Colon (tissue), 2 donors: ENCODE measurements at regions not wholly inside any gene's neighbourhood (a gene's known extent, or its start where the extent isn't known, plus 50 kb on each side); places are given as distances from the start of the nearest gene placed in this dataset.

Source experiments
- FAIRE-seq: peaks from 2 replicates; lab custom pipeline; 2012; peaks lifted over from hg19 to GRCh38; lab: Jason Lieb, UNC
- donor health status: control.
- donor health status: control.

DNA sequence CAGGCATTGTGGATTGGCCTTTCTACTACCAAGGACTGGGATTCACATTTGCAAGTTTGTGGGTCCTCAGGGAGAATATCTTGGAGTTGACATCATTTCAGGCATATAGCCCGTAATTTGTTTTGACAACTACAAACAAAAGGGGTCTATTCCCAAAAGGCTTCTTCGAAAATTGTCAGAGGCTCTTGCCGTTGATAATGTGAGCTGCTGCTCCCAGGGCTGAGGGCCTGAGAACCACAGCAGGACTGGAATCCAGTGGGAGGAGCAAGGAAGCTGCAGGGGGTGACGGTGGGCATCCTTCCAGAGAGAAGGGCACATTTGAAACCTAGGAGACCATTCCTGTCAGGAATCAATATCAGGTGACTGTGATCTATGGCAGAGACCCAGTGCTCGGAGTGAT, 761.6 kb upstream of the RBFOX1 start:
- FAIRE-seq: no peak

DNA sequence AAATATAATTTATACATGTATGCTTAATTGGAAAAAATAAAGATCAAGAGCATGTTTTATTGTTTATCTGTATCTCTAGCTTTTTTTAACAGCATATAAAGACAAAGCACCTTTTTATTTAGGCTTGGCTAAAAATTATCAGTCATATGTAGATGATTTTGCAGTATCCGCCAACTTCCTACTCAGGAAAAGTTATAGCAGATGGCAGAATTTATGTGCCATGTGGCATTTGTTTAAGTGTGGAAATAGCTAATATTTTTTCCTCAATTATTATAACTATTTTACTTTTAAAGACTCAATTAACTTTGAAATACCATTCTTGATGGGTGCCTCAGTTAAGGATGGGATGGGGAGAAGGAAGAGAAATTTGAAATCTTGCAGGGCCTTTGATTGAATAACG, 762.1 kb upstream of the RBFOX1 start:
- no peak for FAIRE-seq

DNA sequence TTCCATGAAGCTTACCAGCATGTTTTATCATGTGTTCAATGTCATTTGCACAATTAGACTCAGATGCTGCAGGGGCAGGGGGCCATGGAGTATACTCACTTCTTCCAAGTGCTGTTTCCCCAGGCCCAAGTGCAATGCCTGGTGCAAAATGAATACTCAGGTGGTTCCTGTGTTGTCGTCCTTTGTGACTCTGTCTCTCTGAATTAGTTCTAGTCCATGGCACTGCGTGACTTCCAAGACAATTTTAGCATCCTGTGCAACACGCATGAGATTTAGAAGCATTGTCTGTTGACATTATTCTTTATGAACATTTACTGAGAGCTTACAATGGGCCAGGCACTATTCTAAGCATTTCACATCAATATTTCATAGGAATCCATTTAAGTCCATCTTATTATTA, 769.7 kb upstream of the RBFOX1 start:
- no peak for FAIRE-seq

DNA sequence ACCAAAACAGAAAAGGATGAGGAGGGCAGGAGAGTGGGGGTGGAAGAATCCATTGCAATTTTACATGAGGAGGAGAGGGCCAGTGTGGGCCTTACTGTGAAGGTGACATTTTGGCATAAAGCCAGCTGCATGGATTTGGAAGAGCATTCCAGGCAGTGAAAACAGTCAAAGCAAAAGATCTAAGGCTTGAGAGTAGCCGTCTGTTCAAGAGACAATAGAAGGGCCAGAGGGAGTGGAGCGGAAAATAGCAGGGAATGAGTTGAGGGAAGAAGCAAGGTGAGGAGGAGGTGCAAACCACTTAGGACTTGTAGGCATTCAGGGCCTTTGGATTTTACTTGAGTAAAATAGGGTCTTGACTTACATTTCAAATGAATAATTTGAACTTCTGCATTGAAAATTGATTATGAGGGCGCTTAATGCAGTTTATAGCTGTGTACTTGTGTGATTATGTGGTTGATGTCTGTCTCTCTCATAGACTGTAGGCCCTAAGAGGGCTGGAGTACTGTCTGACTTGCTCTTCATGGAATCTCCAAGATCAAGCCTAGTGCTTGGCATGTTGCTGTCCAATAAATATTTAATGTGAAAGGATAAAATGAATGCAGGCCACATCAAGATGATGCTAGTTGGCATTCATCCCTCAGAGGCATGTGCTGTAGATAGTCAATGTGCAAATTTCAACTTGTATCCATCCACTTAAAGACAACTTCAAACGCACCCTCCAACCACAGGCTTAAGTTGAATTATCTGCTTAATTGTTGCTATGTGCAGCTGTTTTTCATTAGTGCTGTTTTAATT, 772.1 kb upstream of the RBFOX1 start:
- FAIRE-seq: no peak

DNA sequence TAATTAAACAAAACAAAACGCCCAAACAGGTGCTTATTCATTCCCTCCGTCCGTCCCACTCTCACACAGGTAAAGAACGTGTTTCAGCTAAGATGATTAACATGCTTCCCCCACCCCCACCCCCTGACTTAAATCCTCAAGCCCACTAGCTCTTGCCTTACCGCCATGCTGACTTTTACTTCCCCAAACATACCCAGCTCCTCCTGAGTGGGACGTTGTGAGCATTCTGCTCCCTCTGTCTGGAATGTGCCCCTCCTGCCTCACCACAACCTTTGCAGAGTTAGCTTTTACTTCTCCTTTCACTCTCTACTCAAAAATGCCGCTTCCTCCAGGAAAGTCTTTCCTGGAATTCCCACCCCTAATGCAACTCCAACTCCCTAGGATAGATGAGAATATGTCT, 774.0 kb upstream of the RBFOX1 start:
- no peak for FAIRE-seq

DNA sequence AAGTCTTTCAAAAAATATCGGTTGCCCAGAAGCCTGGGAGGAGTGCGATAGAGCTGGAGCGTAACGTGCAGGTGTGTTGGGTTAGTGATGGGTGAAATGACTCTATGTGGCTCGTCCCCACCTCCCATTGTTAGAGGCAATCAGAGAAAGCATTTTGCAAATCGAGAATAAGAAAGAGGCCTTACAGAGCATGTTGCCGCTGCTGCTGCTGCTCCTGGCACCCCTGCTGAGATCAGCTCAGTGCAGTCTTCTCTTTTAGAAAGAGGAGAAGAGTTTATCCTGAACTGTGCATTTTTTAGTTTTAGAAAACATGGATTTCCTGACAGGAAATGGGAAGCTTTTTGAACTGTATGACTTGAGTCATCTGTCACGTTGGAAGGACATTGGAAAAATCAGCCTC, 774.5 kb upstream of the RBFOX1 start:
- FAIRE-seq: no peak

DNA sequence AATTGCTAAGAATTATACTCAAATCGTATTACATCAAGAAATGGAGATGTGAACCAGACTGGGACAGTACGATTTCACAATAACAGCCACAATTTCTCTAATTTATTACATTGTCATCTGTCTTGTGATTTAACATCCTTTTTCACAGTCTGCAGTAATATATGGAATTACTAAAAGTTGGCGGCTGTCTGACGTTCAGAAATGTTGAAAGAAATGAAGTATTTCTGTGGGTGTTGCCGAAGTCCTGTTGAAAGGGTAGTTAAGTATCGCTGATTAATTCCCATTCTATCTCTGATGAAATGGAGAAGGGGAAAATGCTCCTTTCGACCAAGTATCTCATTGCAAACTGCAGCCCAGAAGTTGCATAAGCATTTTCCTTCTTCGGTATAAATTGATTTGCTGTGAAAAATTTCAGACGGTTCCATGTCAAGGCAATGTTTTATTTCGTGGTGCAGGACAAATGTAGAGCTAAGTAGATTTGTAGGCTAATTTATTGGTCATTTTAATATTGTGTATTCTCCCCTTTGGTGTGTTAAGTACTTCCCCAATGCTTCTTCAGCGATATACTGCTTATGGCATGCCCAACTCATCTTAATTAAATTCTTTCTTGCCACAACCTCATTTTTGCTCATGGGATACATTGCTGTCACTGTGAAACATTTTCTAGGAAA, 775.2 kb upstream of the RBFOX1 start:
- no peak for FAIRE-seq

DNA sequence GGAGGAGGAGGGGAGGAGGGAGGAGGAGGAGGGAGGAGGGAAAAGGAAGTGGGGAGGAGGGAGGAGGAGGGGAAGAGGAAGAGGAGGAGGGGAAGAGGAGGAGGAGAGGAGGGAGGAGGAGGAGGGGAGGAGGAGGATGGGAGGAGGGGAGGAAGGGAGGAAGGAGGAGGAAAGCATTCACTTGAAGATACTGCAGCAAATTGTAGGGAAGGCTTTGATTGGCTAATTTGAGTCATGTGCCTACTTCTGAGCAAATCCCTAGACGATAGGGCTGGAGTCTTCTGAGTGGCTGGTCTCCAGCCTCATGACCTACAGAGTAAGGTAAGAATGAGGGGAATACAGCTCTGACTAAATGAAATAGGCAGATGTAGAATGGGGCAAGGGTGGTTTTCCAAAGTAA, 783.2 kb upstream of the RBFOX1 start:
- no peak for FAIRE-seq

DNA sequence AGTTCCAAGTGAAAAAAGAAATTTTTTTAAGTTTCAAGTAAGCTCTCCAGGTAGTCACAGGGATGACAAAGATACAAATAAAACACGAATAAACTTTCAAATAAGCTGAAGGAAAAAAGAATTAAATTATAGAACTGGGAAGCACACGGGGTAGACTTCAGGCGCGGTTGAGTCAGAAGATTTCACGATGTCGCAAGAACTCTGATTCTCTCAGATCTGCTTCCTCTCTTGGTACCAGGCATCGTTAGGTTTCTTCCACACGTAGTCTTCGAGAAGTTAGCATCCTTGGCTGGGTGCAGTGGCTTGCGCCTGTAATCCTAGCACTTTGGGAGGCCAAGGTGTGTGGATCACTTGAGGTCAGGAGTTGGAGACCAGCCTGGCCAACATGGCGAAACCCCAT, 784.1 kb upstream of the RBFOX1 start:
- FAIRE-seq: no peak

DNA sequence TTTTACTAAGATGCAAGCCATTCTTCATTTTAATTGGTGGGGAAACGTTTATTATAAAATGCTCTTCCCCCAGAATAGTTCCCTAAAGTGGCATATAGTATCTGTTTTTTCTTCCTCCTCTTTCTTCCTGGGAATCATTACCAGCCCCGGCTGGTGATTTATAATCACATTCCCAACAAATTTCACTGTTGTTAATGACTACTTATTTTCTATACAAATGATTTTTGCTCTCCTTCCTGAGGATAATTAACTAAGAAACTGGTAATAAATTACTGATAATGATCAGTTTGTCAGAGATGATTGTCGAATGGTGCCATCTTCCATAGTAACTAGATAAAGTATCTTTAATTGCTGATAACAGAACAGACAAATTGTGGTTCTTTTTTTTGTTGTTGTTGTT, 785.5 kb upstream of the RBFOX1 start:
- no peak for FAIRE-seq

DNA sequence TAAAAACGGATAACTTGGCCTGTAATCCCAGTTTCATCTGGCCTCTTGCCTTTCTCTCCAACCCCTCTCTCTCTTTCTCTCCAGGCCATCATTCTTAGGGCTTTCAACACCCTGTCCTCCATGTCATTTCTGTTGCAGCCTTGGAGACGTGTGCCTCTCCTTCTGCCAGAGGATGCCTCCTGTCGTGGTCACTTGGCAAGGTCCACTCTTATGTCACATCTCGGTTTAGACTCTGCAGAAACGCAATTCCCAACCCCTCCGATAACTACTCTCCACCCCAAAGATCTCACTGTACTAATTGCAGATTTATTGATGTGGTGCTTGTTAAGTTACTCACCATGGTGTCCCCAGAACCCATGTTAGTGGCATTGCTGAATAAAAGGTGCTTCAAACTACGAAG, 787.3 kb upstream of the RBFOX1 start:
- no peak for FAIRE-seq

DNA sequence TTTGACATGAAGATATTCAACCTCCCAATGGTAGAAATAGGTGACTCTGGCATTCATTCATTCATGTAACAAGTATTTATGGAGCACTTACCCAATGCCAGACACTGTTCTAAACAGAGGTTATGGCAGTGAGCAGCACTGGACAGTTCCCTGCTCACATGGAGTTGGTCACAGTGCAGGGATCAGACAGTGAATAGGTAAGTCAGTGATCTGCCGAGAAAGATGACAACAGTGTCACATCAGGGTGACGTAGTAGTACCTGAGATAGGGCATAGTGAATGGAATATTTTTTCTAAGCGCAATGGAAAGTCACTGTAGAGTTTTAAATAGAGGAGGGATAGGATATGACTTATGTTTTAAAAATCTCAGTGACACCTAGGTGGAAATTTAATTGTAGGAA, 791.4 kb upstream of the RBFOX1 start:
- no peak for FAIRE-seq

DNA sequence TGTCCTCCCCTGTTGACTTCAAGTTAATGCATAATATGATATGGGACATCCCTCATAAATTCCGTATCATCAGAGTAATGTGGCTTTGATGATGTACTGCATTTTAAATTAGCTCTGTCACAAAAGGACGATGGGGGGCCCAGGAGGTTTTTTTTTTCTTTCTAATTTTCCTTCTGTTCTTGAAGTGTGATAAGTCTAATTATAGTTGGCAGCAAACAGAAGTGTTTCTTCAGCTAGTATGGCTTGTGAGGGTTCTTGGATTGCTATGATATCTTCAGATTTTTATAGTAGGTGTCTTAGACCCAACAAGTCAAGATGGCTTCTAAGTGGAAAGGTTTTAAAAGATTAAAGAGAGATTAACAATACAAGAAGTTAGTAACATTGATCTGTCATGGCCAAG, 796.2 kb upstream of the RBFOX1 start:
- no peak for FAIRE-seq

DNA sequence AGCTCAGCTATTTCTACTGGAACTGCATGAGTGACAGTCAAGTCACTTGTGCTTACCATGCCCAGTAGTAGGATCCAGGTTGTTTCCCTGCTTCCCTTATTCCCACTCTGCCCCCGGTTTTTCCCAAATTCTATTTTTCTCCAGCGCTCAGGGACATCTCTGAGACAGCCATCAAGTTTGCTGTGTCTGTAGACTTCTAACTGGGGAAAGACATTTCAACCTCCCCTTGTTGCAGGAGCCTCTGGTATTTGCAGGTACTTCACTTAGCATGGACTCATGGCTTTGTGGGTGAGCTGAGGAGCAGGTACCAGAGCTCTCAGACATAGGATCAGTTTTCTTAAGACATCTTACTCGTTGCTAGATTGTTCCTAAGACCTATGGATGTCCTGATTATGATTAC, 801.6 kb upstream of the RBFOX1 start:
- no peak for FAIRE-seq

DNA sequence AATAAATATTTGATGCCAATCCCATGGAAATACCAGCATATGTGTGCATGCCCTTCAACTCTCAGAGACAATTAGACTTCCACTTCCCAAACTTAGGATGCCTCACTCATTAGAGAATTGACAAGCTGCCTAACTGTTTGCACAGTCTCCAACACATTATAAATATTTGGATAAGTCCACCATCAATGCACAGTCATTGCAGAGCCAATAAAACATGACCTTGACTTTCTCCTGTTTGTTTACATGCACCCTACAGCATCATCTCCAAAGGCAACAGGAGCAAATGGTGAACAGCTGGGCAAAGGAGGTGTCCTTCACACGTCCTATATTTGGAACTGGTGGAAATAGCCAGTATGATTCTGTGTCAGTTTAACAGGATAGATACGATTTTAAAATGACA, 804.4 kb upstream of the RBFOX1 start:
- no peak for FAIRE-seq

DNA sequence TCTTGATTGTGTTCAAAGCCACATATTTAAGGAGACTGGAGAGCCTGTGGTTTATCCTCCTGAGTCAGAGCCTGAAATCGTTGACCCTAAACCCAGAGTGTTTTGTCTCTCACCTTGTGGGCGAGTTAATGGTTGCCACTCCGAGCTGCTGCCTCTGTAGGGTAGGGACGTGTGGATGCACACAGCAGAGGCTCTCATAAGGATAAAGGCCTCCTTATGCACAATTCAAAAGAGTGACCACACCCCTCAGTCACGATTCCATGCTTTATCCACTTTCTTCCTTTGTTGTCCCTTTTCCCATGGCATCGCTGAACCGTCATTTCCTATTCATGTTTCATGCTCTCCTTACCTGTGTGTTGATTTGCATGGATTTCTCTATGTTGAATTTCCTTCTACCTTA, 805.0 kb upstream of the RBFOX1 start:
- no peak for FAIRE-seq

DNA sequence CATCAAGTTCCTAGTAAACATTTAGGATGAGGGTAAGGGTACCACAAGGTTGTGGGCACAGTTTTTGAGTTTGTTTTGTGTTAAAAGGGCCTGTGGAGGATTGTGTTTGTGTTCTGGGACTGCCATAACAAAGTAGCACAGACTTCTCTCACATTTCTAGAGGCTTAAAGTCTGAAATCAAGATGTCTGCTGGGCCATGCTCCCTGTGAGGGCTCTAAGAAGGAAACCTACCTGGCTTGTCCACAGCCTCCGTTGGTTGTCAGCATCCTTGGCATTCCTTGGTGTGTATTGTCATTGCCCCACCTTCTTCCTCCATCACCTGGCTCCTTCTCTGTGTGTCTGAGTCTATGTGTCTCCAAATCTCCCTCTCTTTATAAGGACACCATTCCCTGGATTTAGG, 808.1 kb upstream of the RBFOX1 start:
- no peak for FAIRE-seq

DNA sequence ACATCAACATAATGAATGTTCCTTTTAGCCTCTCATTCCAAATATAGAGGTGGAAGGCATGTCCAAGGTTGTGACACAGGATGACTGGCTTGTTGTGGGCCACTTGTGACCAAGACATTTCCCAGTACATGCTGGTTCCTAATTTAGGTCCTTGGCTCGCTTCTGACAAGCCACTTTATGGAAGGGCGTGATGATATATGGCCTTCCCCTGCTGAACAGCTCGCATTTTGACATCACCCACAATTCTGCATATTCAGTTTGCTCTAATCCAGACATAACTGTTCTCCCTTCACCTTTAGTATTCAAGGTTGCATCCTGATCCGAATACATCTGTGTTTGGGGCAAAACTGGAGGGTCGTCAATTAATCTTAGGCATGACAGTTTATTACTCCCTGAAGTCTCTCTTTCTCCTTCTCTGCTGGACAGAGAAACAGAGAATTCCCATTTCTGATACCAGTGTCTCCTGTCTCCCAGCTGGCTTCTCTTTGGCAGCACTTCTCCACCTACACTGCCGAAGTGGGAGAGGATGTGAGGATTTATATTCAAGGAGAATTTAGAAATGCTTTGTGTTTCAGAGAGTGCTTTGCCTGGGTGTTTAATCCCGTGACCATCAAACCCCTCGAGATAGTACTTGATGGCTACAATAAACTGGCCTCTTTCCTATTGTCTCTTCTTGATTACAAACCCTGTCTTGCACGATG, 815.5 kb upstream of the RBFOX1 start:
- FAIRE-seq: no peak

DNA sequence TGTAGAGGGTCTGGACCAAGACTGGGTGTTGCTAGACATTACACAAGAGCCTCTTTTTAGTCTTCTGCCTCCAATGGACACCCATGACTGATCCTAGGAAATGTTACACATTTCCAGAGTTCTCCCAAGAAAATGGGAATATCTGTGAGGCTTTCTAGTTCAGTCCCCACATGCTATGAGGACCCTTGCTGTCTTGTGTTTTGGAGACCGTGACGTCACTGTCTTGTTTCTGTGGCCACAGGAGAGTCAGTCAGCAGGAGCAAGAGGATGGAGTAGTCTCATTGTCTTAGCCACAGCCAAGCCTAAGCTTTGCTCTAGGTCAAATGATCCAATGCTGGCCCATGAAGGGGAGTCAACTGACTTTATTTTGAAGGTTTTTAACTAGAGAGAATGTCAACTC, 820.1 kb upstream of the RBFOX1 start:
- FAIRE-seq: no peak

DNA sequence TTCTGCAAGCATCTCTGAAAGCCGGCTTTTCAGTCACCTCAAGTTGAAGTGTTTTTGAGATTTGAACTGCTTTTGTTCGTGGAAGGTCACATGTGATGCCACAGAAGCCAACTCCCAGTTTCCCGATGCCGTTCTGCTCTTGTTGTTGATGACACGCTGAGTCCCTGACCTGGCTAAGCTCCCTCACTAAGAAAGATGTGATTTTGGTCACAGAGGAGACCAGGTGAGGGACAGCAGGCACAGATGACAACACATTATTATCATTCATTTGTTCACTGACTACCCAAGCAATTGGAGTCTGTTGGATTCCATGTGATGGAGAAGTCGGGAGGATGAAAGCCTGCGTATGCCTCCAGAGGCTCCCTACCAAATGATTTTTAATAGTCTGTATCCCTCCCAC, 822.4 kb upstream of the RBFOX1 start:
- FAIRE-seq: no peak

DNA sequence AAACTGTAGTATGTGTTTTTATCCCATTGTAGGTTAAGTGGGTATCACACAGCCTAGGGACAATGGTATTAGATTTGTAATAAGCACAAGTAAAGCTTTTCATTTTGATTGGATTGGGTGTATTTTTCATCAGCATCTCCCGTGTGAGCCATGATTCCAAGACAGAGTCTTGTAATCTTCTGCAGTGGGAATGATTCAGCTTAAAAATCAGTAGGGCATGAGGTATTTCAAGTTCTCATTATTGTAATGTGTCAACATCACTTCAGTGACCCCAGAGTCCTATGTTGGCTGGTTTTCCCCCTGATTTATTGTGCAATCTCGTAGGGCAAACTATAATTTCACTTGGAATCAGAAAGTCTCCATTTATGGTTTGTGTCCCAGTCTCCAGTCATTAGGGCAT, 833.2 kb upstream of the RBFOX1 start:
- FAIRE-seq: no peak

DNA sequence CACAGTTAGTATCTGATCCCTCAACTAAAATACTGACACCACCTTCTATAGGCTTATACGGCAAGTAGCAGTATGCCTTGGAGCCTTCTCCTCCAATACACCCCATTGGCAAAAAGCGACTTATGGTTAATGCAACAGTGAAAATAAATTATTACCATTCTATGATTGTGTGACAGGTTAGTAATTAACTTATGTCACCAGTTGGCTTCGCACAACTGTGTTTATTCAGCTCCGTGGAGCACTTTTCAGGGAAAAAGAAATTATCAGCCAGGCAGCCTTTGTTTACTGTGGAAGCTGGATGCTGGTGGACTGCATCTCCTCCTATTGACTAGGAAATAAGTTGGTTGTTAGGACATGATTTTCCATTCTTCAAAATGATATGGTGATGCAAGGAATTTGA, 833.8 kb upstream of the RBFOX1 start:
- FAIRE-seq: no peak

DNA sequence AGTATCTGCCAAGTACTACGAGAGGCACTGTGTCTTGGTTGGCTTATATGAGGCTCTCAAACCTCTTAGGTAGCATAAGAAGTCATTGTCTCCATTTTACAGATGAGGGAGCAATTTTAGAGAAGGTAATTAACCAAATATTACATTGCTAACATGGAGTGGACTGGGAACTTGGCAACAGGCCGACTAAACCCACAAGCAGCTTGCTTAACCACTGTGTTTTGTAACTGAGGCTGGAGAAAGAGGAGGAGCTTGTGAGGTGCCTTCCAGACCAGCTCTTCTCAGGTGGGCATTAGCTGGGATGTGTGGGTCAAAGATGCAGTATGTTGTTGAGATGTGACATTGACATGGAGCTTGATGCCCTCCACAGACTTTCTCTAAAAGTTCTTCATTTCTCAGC, 835.6 kb upstream of the RBFOX1 start:
- no peak for FAIRE-seq
